Mesodermal cell (in vitro differentiated cells): ENCODE measurements at regions not wholly inside any gene's neighbourhood (a gene's known extent, or its start where the extent isn't known, plus 50 kb on each side); places are given as distances from the start of the nearest gene placed in this dataset.

Experiments
- H3K27ac ChIP-seq: 2 replicates; pipeline ENCODE4 v1.7.0; 2013; ENCODE audit warnings: mild to moderate bottlenecking, low read depth, low read length, moderate library complexity; ENCODE audit not compliant: severe bottlenecking
- H3K36me3 ChIP-seq: 2 replicates; pipeline ENCODE4 v1.7.1; 2013; ENCODE audit warnings: mild to moderate bottlenecking, low read length, moderate library complexity; ENCODE audit not compliant: control insufficient read depth, insufficient read depth
- H3K4me1 ChIP-seq: one replicate; pipeline ENCODE4 v1.7.1; 2013; ENCODE audit warnings: mild to moderate bottlenecking, low read length; ENCODE audit not compliant: insufficient read depth, control insufficient read depth, poor library complexity, severe bottlenecking
- H3K4me3 ChIP-seq: 2 replicates; pipeline ENCODE4 v1.7.0; 2013; ENCODE audit warnings: low read length, control low read depth, mild to moderate bottlenecking; ENCODE audit not compliant: insufficient read depth, poor library complexity, severe bottlenecking; ENCODE audit errors: extremely low read depth
- H3K9me3 ChIP-seq: 2 replicates; pipeline ENCODE4 v1.7.1; 2013; ENCODE audit warnings: mild to moderate bottlenecking, low read length, moderate library complexity; ENCODE audit not compliant: control insufficient read depth
- WGBS, 2 experiments: methylation state at CpG; one replicate each; pipeline ENCODE4 v1.1.5; 2013; ENCODE audit warnings: missing lambda C conversion rate in 2 of 2; ENCODE audit not compliant: insufficient coverage in 2 of 2; 5-methylcytosine and 5-hydroxymethylcytosine counted together

DNA sequence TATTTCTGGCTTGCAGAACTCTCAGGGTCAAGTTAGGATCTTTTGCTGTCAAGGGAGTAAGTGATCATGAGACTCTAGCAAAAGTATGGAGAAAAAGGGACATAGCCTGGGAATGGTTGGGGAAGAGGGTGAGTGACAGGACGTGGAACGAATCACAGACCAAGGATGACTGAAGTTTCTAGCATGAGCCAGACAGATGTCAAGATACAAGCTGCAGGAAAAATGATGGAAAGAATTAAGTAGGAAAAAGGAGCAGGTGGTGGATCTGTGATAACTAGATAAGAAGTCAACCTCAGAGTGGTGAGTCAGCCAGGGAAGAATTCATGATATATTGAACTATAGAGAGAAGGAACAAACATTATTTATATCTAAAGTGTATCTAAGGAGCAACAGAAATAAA lies 159.8 kb upstream of the SYNDIG1 start:
- no peak overlapping the region for H3K27ac ChIP-seq
- no peaks in the 10 kb centered on the region for H3K9me3 ChIP-seq
- WGBS, 2 experiments = 85 to 100% methylated on average over 2 of the region's 2 CpGs
- no peaks in the 10 kb centered on the region for H3K36me3 ChIP-seq
- H3K4me3 ChIP-seq = no peak overlapping the region
- H3K4me1 ChIP-seq = no peaks in the 10 kb centered on the region

DNA sequence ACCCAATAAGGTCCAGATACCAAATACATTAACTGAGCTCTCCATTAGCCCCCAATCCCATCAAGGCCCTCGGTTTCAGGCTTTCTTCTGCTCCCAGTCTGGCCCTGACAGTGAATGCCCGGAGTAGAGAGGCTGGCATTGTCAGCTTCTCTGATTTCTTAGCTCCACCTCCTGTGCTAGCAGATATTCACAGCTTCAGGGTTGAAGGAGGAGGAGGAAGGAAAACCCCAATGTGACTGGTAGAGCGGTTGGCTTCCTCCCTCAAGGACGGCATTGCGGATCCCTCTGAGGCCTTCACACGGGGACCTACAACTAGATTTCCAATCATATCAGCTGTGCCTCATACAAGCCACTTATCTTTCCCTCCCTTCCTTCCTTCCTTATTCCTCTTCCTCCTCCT lies 164.1 kb upstream of the SYNDIG1 start:
- H3K36me3 ChIP-seq = no peaks in the 10 kb centered on the region
- H3K9me3 ChIP-seq = no peaks in the 10 kb centered on the region
- no peaks in the 10 kb centered on the region for H3K4me1 ChIP-seq
- H3K4me3 ChIP-seq = no peak overlapping the region
- no peak overlapping the region for H3K27ac ChIP-seq
- 73 to 78% methylated on average over 4 to 5 of the region's 6 CpGs for WGBS, 2 experiments

DNA sequence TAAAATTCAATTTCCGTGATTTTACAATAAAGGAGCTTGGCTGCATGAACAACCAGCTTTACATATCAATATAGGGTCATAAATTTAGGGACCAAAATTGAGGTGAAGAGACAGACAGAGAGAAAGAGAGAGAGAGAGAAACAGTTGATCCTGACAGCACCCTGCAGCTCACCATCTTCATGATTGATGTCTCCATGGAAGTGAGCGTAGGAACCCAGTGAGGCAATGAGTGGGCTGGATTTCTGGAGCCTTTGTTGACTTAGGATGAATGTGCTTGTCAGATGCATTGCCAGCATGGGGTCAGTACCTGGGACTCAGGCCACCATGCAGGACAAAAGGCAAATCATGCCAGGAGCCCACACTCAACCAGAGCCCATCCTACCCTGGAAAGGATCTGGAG lies 165.1 kb upstream of the SYNDIG1 start:
- no peak overlapping the region for H3K27ac ChIP-seq
- no peaks in the 10 kb centered on the region for H3K9me3 ChIP-seq
- no peak overlapping the region for H3K4me3 ChIP-seq
- 89% methylated on average over 1 of the region's 2 CpGs; no CpG with 5 or more reads in 1 of the 2 experiments for WGBS, 2 experiments
- H3K4me1 ChIP-seq = no peaks in the 10 kb centered on the region
- H3K36me3 ChIP-seq = no peaks in the 10 kb centered on the region

DNA sequence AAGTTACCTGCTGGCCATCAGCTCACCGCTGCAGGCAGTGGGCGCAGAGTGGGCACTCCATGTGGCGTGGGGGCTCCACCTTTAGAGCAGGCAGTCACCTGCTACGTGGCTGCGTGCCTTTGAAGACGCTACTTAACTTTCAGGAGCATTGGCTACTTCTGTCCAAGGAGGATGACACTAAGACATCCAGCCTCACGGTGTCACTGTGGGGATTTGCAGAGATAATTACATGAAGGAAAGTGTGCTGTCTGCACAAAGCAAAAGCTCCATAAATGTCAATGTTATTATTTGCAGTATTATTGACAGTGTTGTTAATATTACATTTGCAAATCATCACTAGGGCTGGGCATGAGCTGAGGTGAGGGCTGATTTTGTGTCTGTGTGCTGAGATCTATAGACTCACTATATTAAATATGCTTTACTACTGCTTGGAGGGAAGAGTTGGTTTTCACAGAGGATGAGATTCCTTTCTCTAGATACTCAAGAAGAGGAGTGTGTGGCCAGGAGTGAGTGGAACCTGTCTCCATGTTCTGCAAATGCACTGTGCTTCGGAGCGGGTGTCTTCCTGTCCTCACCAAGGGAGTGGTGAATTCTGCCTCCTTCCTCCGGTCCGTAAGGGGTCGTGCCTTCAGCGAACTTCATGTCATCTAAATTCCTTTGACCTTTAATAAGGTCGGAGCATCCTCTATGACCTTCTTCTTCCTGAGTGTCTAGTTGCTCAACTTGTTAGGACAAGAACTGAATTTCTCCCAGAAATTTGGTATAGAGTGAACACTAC lies 165.8 kb upstream of the SYNDIG1 start:
- H3K4me3 ChIP-seq = no peak overlapping the region
- no peaks in the 10 kb centered on the region for H3K4me1 ChIP-seq
- 87 to 94% methylated on average over 12 to 14 of the region's 14 CpGs for WGBS, 2 experiments
- H3K36me3 ChIP-seq = no peaks in the 10 kb centered on the region
- no peaks in the 10 kb centered on the region for H3K9me3 ChIP-seq
- no peak overlapping the region for H3K27ac ChIP-seq

DNA sequence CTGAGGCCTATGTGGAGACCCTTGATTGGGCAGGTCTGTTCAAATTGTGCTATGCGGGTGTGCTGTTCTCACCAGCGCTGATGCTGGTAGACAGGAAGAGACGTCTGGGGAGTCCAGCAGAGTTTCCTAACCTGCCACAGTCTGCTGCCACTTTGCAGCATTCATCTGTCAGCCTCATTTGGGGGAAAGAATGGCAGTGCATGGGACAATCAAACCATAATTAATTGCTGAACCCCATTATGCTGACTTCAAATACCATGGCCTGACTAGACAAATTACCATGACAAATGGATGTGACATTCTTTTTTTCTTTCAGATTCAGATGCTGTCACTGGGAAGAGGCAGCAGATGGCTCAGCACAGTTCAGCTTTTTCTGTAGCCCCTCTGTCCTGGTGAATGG lies 171.4 kb upstream of the SYNDIG1 start:
- no peaks in the 10 kb centered on the region for H3K9me3 ChIP-seq
- no peak overlapping the region for H3K4me3 ChIP-seq
- no peak overlapping the region for H3K27ac ChIP-seq
- no peaks in the 10 kb centered on the region for H3K4me1 ChIP-seq
- WGBS, 2 experiments = 67 to 80% methylated on average over 1 to 3 of the region's 3 CpGs
- H3K36me3 ChIP-seq = no peaks in the 10 kb centered on the region

DNA sequence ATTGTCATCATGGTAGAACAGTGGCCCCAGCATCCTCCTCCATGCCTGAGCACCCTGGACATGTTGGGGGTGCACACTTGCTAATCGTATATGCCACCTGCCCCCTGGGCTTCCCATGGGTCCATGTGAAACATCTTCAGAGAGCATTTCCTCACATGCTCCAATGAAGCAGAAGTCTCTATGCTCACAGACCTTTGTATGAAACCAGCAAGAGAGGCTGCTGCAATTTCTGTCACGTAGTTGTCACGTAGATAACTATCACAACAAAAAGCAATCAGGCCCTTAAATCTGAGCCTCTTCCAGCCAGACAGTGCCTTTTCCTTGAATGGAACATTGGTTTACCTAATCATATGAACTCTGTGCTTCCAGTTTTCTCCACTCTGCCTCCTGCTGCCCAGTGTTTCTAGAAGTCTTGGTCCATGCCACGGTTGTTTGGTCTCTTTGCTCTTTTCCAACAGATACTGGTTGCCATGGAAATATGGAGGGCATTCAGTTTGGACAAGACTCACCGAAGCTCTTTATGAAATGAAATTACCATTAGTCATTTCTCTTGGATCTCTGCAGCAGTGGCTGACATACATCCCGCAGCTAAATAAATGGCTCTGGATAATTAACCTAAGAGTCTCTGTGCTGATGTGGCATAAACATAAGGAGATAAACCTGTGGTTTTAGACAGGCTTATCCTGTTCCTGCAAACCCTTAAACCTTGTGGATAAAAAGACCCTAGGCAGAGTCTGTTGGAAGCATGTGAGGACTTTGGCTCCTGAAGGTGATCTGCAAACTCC lies 172.8 kb upstream of the SYNDIG1 start:
- Histone ChIP-seq H3K4me3 (no peak overlapping the region), H3K36me3 (no peaks in the 10 kb centered on the region), H3K27ac (no peak overlapping the region), H3K4me1 (no peaks in the 10 kb centered on the region), H3K9me3 (no peaks in the 10 kb centered on the region)
- 90 to 94% methylated on average over 4 of the region's 6 CpGs for WGBS, 2 experiments

DNA sequence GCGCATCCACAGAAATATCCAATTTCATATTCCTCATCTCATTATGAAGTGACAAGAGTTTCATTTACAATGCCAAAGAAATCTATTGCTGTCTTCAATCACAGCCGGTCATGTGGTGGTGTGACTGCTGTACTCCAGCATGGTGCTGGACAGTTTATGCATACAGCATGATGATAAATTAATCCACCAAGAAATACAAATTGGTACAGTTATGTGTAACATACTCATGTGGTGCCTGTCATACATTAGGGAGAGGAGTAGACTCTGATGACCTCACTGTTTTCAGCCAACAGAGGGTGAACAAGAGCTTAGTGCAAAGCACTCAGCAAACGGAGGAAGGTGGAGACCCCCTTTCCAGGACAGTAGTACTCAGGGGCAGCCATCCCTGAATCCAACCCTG lies 178.4 kb upstream of the SYNDIG1 start:
- no CpG with 5 or more reads among the region's 3 CpGs for WGBS, 2 experiments
- no peak overlapping the region for H3K4me3 ChIP-seq
- no peaks in the 10 kb centered on the region for H3K36me3 ChIP-seq
- no peaks in the 10 kb centered on the region for H3K4me1 ChIP-seq
- H3K27ac ChIP-seq = no peak overlapping the region
- no peaks in the 10 kb centered on the region for H3K9me3 ChIP-seq

DNA sequence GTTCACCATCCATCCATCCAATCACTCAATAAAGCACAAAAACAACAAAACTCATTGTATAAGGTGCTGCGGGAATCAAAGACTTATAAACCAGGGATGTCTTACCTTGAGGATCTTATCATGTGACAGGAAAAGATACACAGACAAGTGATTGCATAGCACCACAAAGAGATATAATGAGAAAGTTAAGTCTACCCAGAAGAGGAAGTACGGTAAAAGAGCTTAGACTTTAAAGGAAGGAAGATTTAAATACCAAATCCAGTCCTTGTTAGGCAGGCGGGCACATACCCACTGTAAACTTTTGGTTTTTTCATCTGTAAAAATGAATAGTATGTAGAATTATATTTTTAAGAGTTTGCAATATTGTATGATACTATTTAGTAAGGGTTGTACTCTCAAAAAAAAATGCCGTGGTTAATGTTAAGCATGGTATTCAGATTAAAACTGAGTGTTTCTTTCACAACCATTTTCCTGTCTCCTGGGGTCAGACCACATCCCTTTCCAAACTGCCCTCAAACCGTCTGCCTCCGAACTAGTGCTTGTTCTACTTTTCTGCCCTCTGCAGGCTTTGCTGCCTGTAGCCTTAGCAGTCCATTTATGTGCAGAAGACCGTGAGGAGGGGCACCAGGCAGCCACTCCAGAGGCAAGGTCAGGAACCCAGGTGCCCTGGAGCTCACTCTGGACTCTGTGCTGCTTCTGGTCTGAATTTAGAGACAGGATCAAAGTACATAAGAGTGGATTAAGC lies 179.5 kb upstream of the SYNDIG1 start:
- no peak overlapping the region for H3K27ac ChIP-seq
- no peaks in the 10 kb centered on the region for H3K36me3 ChIP-seq
- H3K9me3 ChIP-seq = no peaks in the 10 kb centered on the region
- no peak overlapping the region for H3K4me3 ChIP-seq
- no peaks in the 10 kb centered on the region for H3K4me1 ChIP-seq
- WGBS, 2 experiments = 57 to 83% methylated on average over 4 to 5 of the region's 7 CpGs

DNA sequence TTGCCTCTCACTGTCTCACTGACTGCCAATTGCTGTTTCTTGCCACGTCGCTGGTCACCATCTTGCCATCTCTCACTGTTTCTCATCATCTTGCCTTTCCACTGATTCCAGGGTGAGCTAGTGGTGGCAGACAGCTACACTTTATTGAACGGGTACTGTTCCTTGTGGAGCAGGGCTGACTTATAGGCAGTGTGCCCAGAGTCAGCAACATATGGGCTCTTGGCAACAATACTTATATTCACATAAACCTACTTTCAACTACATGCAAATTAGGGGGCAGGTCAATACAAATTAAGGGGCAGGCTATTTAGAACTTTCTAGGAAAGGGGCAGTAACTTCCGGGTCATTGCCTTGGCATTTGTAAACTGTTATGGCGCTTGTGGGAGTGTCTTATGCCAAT lies 186.2 kb upstream of the SYNDIG1 start:
- H3K4me3 ChIP-seq = no peak overlapping the region
- no peak overlapping the region for H3K27ac ChIP-seq
- H3K9me3 ChIP-seq = peaks cover 4% of the 10 kb centered on the region
- H3K36me3 ChIP-seq = no peaks in the 10 kb centered on the region
- no peaks in the 10 kb centered on the region for H3K4me1 ChIP-seq
- WGBS, 2 experiments = 88 to 100% methylated on average over 3 to 4 of the region's 5 CpGs

DNA sequence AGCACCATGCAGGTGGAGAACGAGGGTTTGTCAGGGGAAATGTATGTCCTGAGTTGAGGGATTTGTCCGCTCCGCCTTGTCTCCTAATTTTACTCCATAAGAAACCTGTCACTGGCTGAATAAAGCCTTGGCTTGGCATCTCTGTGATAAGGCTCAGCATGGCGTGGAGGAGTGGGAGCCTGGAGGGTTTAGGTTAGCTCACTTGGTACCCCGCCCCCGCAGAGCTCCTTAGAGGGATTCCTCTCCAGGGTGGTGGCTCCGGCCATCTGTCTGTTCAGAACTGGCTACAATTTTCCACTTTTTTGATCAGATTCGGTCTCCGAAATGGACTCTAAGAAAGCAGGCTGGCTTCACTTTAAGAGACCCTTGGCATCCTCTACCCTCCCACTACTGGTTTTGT lies 192.2 kb upstream of the SYNDIG1 start:
- Histone ChIP-seq H3K4me1 (no peaks in the 10 kb centered on the region), H3K27ac (no peak overlapping the region), H3K4me3 (no peak overlapping the region), H3K9me3 (no peaks in the 10 kb centered on the region), H3K36me3 (no peaks in the 10 kb centered on the region)
- WGBS, 2 experiments = 81 to 90% methylated on average over 6 to 7 of the region's 9 CpGs
